ENCODE measurements at regions not wholly inside any gene's neighbourhood (a gene's known extent, or its start where the extent isn't known, plus 50 kb on each side); places are given as distances from the start of the nearest gene placed in this dataset.

DNA sequence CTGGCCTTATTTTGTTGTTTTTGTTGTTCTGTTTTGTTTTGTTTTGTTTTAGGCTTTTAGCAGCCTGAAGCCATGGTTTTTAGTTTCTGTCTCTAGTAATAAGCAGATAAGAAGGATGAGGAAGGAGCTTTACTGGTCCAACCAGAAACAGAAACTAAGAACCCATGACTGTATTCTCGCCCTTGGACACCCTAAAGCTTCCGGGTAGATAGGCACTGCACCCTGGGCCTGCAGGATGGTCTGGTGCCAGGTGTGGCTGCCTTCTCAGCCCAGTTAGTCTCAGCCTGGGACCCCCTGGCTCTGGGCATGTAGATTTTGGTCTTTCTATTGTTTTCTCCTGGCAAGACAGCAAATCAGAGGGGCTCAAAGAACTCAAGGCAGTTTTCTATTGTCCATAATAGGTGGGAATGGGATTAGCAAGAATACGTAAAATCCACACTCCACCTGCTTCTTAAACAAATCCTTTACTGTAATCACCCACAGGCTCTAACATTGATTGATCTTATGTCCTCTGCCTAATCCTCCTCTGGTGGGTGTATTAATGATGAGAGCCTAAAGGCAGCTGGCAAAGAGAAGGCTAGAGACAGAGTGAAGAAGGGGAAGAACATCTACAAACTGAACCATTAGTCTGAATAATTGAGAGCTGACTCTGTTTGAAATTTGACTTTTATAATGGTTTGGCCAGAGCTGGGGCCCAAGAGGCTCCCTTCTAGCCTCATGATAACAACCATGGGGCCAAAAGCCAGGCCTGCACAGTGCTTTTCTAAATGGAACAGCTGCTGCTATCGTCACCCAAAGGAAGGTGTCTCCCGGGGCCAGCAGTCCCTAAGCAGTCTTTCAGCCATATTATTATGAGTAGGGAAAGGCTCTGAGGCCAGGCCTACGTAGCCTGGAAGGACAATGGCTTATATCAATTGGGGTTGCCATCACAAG is 106.8 kb upstream of the ATP1A1 start:
- no peak for TF ChIP-seq CTCF (IDR thresholded peaks at IDR 0.05; ENCODE audit: low read depth, low read length)
- DNase-seq (ENCODE audit: low read depth in 2 of 2), result no peak
- no peak overlapping the region for H3K4me3 ChIP-seq (replicated peaks in 1 of 2; ENCODE audit: low read depth in 2 of 2, low read length in 2 of 2)

DNA sequence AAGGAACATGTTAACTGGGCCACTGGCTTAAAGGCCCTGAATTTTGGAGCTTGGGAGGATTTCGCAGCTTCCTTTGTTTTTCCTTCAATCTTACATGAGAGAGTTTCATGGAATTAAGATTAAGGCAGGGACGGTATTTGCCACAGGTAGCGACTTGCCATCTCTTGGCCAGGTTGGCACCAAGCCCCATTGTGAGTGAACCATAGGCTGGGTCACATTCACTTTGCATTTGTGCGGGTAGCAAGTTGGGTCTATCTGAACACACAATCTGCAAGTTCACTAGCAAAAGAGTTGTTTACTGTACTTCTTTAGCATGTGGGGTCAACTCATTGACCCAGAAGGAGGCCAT is 106.2 kb upstream of the ATP1A1 start:
- DNase-seq (ENCODE audit: low read depth in 2 of 2), result no peak
- no peak for TF ChIP-seq CTCF (IDR thresholded peaks at IDR 0.05; ENCODE audit: low read depth, low read length)
- no peak overlapping the region for H3K4me3 ChIP-seq (replicated peaks in 1 of 2; ENCODE audit: low read depth in 2 of 2, low read length in 2 of 2)

GRCh38 chr1:116268211-116268610 is 104.8 kb upstream of the ATP1A1 start:
- DNase-seq (ENCODE audit: low read depth in 2 of 2), result peak; percentile 10 to 29
- TF ChIP-seq CTCF (IDR thresholded peaks at IDR 0.05; ENCODE audit: low read depth, low read length), result no peak
- H3K4me3 ChIP-seq (replicated peaks in 1 of 2; ENCODE audit: low read depth in 2 of 2, low read length in 2 of 2), result no peak overlapping the region

- no peak overlapping the region for H3K4me3 ChIP-seq (replicated peaks in 1 of 2; ENCODE audit: low read depth in 2 of 2, low read length in 2 of 2)
- no peak for TF ChIP-seq CTCF (IDR thresholded peaks at IDR 0.05; ENCODE audit: low read depth, low read length)
- DNase-seq (ENCODE audit: low read depth in 2 of 2), result no peak
Observed at GRCh38 chr1:116270316-116271057, 102.6 kb upstream of the ATP1A1 start.

GRCh38 chr1:116273042-116273783 is 99.8 kb upstream of the ATP1A1 start:
- no peak for DNase-seq (ENCODE audit: low read depth in 2 of 2)
- no peak overlapping the region for H3K4me3 ChIP-seq (replicated peaks in 1 of 2; ENCODE audit: low read depth in 2 of 2, low read length in 2 of 2)
- no peak for TF ChIP-seq CTCF (IDR thresholded peaks at IDR 0.05; ENCODE audit: low read depth, low read length)

DNA sequence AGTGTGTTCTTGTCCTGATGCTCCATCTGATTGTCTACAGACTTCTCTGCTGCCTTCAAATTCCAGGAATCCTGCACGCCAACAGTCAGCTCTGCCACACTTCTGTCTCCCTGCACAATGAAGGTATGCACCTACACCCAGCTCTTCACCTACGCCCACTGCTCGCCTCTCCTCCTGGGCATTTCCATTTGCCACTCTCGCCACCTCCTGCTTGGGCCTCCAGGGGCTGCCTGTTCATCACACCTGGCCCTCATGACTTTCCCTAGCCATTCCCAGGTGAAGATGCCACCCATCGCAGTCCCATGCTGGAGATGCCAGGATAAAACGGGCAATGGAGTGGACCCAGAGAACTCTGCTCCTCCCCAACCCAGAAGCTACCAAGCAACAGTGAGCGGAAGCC is 96.5 kb upstream of the ATP1A1 start:
- no peak overlapping the region for H3K4me3 ChIP-seq (replicated peaks in 1 of 2; ENCODE audit: low read depth in 2 of 2, low read length in 2 of 2)
- TF ChIP-seq CTCF (IDR thresholded peaks at IDR 0.05; ENCODE audit: low read depth, low read length), result no peak
- DNase-seq (ENCODE audit: low read depth in 2 of 2), result no peak

All from cardiac fibroblast (primary cell).